ENCODE measurements at regions not wholly inside any gene's neighbourhood (a gene's known extent, or its start where the extent isn't known, plus 50 kb on each side); places are given as distances from the start of the nearest gene placed in this dataset.
"Not testable (repeated sequence)": the region's sequence is repeated elsewhere in the genome, so short reads cannot be mapped to it uniquely, and the experiment has no call there.

DNA sequence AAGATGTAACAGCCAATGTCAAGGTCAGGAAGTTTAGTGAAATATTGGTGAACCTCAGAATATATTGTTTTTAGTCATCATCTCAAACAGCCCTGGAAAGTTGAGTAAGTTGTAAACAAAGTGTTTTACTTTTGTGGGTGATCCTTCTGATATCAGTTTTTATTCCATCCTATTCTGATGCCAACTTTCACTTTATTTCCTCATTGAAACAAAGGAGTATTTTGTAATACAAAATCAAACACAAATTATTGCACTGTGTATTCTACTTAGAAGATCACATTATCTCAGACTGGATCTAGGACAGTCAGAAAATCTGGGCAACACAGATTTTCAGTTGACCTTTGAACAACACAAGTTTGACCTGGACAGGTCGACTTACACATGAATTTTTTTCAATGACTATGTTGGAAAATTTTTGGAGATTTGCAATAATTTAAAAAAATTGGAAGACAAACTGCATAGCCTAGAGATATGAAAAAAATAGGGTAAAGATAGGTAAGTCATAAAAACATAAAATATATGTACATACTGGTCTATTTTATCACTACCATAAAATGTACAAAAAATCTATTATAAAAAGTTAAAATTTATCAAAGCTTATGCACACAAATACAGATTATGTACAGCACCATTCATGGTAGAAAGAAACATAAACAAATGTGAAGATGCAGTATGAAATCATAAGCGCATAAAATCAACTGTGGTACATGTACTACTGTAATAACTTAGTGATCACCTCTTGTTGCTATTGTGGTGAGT, 709.1 kb upstream of the FAM241A start:
- no peak for DNase-seq

DNA sequence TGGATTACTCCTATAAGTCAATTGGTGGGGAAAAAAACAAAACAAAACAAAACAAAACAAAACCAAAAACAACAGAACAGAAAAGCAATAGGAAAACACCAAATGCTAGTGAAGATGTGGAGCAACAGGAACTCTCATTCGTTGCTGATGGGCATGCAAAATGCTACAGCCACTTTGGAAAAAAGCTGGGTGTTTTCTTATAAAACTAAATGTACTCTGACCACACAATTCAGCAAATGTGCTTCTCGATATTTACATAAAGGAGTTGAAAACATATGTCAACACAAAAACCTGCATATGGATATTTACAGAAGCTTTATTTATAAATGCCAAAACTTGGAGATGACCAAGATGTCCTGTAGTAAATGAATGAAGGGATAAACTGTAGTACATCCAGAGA, 703.6 kb upstream of the FAM241A start:
- DNase-seq, result no peak

DNA sequence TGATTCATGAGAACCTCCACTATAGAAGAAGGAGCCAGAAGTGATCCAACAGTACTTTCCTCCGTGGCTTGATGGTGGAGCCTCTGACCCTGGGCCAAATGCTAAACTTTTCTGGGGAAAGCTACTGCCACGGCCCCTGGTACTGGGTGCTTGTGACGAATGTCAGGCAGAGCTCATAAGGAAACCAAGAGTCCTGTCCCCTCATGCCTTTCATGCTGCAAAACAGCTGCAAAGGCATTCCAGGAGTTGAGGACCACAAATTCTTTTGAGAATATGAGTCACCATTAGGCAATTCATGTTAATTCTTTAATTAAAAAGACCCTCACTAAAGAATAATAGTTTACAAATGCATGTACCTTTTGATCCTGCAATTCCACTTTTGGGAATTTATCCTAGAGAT, 700.4 kb upstream of the FAM241A start:
- DNase-seq, result not testable (repeated sequence)

DNA sequence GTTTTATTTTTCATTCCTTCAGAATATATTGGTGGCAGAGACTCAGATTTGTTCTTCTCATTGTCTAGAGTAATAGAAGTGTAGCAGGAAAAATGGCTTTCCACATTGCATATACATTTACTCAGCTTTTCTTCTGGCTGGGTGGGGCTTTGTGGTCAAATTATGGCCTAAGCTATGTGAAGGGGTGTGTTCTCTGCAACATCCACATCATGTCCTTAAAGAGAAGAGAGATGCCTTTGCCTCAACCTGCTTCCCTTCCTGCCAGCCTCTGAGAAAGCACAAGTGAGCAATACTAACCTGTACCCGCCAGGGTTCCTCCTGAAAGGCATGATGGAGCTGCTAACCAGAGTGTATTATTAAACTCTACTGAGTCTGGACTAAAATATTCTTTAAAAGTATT, 695.6 kb upstream of the FAM241A start:
- DNase-seq, result no peak

DNA sequence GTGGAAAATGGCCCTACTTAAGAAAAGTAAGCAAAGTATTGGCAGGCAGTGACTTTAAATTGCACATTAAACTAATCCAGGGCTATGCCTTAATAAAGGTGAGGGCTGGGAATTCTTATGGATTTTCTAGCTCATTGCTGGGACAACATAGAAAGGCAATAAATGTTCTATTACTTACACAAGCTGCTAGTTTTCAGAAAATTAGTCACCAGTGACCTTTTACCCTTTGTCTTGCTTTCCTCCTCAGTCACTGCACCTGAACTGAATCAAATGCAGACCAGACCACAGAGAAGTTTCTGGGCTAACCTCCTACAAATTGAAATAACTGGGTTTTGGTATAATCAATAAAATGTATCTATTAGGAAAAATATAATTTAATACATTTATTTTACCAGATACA, 694.4 kb upstream of the FAM241A start:
- no peak for DNase-seq

DNA sequence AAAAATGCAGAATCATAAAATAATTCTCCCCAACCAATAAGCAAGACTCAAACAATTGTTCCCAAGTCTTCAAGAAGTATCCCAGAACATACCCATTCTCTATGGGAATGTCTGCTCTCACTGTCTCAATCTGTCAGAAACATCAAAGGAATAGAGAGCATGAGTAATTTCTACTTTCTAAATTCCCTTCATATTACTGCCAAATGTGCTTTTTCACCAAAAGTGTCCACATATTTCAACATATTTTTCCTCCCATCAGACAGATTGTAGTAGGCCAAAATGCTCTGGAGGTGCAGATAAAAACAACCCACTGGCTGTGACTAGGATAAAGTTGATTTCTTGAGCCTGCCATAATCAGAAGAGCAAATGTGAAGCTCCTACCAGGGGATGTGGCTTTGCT, 692.0 kb upstream of the FAM241A start:
- DNase-seq, result no peak

DNA sequence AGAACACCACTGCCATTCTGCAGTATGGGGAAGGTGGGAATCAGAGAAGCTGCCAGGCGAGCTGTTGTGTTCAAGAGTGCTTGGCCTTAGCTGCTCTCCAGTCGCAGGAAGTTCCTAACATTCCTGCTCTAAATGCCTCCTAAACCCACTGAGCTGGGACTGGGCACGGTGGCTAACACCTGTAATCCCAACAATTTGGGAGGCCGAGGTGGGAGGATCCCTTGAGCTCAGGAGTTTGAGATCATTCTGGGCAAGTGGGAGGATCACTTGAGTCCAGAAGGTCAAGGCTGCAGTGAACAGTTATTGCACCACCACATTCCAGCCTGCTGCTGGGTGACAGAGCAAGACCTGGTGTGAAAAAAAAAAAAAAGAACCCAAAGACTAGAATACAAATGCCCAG, 690.3 kb upstream of the FAM241A start:
- DNase-seq, result no peak

DNA sequence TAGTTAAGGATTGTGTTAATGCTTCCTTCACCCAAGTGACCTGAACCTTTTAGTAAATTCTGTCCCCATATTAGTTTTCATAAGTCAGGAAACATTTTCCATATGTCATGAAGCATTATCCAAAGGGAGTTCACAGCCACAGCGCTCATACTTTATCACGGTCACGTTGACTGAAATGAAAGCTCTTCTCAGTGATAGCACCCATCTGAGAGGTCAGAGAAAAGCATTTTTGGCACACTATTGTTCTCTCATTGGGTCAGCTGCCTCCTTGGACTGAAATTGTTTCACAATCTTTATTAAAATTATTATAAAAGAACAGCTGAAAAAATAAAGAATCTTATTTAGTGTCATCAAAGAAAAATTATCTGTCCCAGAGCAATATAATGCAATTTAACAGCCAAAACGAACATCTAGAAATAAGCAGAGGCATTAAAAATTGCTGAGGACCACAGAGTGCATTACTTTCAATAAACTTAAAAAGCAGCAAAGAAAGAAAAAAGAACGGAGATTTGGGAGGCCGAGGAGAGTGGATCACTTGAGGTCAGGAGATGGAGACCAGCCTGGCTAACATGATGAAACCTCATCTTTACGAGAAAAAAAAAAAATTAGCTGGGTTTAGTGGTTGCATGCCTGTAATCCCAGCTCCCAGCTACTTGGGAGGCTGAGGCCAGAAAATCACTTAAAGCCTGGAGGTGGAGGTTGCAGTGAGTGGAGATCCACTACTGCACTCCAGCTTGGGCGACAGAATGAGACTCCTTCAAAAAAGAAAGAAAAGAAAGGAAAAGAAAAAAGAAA, 680.8 kb upstream of the FAM241A start:
- DNase-seq, result no peak

DNA sequence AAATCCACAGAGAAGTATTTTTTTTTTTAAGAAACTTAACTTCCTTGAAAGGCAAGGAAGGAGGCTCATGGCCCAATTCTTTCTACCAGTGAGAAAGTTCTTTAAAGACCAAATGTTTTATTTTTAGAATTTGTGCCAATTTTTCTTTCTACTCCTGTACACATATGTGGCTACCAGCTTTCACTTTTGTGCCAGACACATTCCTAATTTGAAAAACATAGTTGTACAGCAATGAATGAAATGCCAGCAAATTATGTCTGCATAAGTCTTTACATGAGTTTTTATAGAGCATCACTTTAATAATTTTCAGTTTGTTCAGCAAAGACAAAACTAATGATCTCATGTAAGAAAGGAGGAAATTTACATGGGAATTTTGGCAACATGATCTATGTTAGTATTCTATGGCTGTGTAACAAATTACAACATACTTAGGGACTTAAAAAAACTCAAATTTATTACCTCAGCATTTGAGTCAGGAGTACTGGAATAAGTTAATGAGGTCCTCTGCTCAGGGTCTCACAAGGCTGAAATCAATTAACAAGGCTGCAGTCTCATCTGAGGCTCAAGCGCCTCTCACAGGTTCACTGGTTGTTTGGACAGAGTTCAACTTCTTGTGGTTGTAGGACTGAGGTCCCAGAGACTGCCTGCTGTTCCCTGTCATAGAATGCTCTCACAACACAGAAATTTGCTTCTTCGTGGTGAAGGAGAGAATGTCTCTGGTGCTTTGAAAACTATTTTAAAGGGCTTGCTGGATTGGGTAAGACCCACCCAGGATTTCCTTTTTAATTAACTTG, 678.2 kb upstream of the FAM241A start:
- no peak for DNase-seq

DNA sequence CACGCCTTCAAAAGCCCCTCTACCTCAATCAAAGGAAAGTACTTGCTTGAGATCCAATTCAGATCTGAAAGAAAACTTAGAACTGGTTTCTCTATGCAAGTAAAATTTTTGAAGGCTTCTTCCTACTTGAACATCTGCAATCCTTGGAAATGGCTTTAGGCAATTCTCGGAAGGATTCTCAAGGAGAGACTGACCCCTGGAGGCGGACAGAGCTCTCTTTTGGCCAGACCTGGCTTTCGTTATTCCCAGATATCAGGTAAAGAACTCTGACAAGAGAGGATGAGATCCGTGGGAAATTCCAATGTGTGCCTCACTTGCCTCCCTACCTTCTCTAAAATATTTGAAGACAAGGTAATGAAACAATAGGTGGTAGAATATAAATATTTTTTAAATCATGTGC, 670.3 kb upstream of the FAM241A start:
- peak in 2 of 3 experiments; percentile 31 to 63 for DNase-seq

DNA sequence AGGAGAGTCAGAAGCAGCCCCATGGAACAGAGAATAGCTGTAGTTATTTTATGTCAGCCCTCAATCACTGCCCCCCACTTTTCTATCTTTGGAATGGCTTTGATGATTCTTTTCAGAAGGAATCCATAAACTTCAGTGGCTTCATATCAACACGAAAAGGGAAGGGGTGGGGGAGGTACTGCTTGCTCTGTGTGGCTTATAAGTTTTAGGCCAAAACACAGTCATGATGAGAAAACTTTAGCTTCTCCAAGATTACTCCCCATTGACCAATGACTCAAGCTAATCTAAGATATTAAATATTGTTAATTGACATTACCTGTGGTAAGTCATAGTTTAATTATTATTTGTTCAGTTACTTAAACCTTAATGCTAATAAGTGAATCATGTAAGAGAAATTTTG, 669.6 kb upstream of the FAM241A start:
- no peak for DNase-seq

DNA sequence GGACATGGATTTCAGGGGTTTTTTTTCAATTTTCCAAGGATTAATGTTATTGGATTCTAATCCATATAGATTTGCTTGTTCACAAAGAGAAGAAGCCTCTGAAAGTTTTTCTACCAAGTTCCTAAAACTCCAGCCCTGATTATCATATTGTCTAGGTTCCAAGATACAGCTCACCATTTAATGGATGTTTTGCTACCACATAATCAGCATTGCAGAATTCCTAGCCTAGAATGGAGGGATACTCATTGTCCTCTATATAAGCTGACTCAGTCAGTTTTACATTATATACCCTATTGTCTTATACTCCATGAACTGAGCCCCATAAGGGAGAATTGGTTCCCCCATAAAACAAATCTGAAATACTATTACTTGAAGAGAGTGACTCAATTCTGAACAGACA, 664.7 kb upstream of the FAM241A start:
- no peak for DNase-seq

DNA sequence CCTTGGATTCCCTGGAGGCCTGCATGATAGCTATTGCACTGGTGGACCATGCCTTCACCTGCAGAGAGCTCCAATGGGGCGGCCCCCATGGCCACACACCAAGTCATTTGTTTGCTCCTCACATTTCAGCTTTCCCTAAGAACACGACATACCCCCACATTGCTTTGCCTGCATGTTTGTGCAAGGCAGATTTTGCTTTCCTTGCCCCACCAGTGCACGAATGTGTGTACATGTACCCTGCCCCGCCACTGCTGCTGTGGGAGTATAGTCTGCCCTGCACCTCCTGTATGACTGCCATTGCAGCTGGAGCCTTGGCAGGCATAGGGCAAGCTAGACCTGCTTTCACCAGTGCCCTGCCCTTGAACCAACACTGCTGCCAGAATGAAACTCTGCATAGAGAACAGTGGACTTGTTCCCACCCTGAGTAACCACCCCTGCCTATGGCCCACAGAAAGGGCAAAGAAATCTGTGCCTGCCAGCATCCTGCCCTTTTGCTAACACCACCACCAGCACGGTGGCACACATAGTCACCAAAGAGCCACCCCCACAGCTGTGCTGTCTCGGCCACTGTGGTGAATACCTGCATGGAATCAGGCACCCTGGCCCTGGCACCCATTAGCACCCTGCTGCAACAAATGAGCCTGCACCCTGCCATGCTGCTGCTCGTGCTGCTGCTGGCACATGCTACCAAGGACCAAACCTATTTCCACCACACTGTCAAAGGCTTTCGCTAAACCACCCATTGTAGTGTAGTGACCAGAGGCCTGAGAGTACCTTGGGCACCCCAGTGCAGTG, 661.7 kb upstream of the FAM241A start:
- no peak for DNase-seq

DNA sequence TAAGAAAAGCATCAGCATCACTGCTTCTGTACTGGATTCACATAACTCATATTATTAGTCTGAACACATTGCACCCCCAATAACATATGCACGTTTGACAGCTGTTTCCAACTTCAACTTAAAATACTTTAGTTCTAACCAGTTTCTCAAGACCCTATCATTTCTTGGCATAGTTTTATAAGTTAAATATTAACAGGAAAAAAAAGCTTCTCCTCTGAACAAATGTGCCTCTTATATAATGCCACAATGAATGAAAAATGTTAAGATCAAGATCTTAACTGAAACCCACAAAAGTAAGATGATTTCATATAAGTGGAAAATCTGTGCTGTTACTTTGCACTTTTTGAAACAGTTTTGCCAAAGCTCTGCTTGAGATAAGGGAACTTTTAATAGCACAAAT, 652.8 kb upstream of the FAM241A start:
- no peak for DNase-seq

DNA sequence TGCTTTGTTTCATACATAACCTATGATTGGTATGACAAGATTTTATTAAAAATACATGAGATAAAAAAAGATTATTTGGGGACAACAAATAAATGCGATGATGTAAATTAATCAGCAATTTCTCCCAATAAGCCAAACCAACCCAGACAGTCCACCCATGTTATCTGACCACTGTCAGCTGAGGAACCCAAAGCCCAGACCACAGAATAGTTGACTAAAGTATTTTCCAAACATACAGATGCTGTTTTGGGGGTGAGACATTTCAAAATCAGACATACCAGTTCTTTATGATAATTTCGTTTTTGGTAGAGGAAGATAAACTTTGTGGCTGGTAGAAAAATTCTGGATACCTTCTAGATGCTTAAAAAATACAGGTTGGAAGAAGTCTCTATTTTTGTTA, 650.8 kb upstream of the FAM241A start:
- DNase-seq, result no peak

DNA sequence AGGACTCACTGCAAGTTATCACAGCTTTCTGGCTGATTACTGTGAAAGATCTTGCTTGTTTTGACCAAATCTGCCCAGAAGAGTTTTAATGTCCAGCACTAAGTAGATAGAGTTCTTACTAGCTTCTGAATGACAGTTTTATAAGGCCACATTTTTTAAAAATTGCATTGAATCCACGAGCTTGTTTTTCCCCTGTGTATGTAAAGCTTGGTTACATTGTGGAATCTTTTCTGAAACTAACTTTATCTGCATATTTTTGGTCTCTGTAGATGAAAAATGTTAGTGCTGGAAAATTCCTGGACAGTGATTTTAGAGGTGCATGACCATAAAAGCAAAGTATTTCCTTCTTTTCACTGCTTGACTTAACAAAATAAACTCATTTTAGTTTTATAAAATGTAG, 650.3 kb upstream of the FAM241A start:
- DNase-seq, result no peak

DNA sequence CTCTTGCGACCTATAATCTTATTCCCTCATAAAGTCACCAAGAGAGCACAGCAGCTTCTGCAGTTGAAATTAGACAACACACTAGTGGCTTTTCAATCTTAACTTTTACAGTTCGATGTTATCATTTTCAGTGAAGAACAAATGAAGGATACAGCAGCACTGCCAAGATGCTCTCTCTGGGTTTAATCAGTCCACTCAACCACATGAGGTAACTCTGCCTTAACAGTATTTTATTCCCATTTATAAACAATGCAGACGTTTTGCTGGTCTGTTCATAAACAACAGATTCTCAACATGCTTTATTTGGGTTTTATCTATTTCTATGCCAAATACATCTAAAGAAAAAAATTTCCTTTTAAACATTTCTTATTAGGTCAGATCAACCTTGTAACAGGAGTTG, 646.0 kb upstream of the FAM241A start:
- DNase-seq, result no peak

DNA sequence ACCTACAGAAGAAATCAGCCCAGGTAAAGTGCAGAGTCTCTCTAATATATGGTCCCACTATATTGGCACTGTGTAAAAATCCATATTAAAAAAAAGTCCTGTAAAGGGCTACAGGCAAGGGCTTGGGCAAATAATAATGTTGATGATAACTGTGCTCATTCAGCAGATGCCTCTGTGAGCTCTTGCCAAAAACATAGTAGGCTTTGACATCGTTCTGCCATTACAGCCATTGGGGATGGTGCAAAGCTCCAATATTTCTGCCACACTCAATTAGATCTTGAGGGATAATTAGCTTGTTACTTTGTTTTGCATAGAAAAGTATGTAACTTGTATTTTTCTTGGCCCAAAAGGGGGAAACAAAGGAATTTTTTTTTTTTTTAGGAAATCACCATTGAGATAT, 645.5 kb upstream of the FAM241A start:
- no peak for DNase-seq

DNA sequence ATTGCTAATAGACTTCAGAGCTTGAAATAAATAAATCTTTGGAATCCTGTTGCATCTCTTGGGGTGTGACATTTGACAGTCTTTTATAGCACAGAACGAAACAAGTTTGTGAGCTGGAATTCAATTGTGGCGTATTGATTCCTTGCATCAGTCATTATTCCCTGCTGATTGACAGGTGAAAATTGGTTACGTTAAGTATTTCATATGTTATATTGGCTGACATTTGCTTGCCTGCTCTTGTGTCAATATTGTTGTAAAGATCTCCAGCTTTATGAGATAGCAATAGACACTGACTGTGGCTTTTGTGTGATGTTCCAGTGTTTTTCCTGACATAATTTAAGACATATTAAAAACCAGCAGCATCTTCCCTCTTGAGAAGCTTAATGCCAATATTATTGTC, 644.4 kb upstream of the FAM241A start:
- DNase-seq, result peak in 1 of 3 experiments; percentile 35

DNA sequence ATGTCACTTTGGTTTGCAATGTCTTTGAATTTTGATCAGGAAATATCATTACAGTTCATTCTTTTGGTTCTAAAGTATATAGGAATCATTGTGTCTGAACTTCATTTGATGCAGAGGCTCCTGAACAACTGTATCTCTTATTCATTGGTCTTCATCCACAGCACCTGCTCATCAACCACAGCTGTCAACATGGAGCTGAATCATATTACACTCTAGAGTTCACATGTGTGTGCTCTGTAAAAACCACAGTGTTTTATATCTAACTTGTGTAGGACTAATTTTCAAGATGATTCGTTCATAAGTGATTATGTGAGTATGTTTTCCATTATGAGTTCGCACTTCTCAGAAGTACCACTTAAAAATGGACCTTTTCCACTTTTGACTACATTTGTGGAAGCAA, 643.3 kb upstream of the FAM241A start:
- peak in 1 of 3 experiments; percentile 69 for DNase-seq

DNA sequence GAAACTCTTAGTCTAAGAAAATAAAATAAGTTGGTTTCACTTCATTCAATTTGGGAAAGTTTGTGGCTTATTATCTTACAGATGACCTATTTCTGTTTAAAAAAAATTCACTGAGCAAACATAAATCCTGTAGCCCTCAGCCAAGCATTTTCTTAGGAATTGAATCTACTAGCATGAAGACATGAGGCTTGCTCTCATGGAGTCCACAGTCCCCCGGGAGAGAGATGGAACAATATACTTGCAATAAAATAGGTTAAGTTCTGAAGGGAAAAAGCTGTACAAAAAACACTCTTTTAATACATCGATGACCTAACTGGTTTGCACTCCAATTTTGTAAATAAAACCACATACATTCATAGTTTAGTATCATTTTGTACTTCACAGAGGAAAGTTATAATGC, 642.6 kb upstream of the FAM241A start:
- no peak for DNase-seq

DNA sequence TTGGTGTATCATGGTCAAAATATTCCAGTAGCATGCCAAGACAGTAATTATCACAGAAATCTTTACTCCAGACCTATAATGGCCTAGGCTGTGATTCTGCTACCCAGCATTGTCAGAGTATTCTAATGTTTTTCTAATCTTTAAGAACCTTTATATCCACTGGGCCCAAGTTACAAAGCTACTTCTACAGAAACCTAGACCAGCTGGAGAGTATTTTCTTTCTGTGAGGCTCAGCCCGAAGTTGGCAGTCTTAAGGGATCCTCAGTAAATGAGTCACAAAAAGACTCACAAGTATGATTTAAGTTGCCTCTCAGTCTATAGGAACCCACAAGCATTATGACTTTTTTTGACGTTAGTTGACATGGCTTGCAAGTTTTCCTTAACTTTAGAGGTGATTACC, 638.5 kb upstream of the FAM241A start:
- no peak for DNase-seq

DNA sequence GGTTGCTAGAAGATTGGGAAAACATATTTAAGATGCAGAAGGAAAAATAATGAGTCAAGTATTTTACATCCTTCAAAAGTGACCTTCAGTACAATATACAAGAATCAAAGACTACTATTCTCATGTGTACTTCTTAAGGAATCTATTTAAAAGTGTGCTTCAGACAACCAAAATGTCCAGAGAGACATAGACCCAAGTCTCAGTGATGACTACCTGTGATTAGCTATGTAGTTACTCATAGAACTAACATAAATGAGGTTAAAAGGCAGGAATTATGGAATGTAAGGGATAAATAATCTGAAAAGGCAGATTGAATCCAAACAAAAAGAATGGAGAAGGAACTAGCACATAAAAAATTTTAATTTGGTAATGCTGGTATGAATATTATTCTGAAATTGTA, 634.7 kb upstream of the FAM241A start:
- DNase-seq, result no peak

Data from NCI-H1417 (cell line).